ES-I3 (cell line): ENCODE measurements at regions not wholly inside any gene's neighbourhood (a gene's known extent, or its start where the extent isn't known, plus 50 kb on each side); places are given as distances from the start of the nearest gene placed in this dataset.

Experiments used
- H3K36me3 ChIP-seq: 2 replicates; pipeline ENCODE4 v1.6.1; 2013; ENCODE audit warnings: mild to moderate bottlenecking, low read length, control low read depth, moderate library complexity; ENCODE audit not compliant: insufficient read depth
- H3K4me1 ChIP-seq: 2 replicates; pipeline ENCODE4 v1.6.1; 2013; ENCODE audit warnings: mild to moderate bottlenecking, control low read depth, low read length; ENCODE audit not compliant: insufficient read depth
- H3K9ac ChIP-seq: 2 replicates; pipeline ENCODE4 v1.6.1; 2013; ENCODE audit warnings: low read depth, mild to moderate bottlenecking, low read length, moderate library complexity
- H3K9me3 ChIP-seq: 2 replicates; pipeline ENCODE4 v1.6.1; 2013; ENCODE audit warnings: mild to moderate bottlenecking, low read length, moderate library complexity; ENCODE audit not compliant: control insufficient read depth, insufficient read depth

DNA sequence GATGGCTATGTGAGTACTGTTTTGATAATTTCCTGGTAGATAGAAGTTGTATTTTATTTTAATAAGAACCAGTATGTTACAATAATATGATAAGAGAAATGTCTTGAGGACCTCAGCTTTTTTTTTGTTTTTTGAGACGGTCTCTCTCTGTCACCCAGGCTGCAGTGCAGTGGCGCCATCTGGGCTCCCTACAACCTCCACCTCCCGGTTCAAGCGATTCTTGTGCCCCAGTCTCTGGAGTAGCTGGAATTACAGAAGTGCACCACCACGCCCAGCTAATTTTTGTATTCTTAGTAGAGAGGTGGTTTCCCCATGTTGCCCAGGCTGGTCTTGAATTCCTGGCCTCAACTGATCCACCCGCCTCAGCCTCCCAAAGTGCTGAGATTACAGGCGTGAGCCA, 968.1 kb upstream of the ADGRL4 start:
- peaks cover 9% of the 10 kb centered on the region; the same call in 1 of the 2 replicates for H3K4me1 ChIP-seq
- no peak overlapping the region for H3K9ac ChIP-seq
- H3K36me3 ChIP-seq: no peaks in the 10 kb centered on the region
- no peaks in the 10 kb centered on the region for H3K9me3 ChIP-seq

DNA sequence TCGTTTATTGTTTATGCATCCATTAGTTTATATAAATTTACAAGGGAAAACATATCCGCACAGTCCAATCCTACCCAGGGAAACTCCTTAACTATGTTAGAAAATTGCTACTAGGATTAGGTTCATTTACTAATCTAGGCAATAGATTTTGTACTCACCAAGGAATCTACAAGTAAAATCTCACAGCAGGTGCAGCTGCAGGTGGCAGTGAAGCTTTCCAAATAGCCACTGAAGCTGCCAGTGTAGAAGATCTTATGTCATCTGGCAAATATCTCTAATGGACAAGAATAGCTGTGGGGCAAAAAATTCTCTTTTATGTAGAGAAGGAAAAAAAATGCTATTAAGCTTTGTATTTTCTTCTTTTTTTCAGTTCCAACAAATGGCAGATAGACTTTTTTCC, 963.4 kb upstream of the ADGRL4 start:
- H3K9me3 ChIP-seq: no peaks in the 10 kb centered on the region
- H3K9ac ChIP-seq: no peak overlapping the region
- H3K4me1 ChIP-seq: no peaks in the 10 kb centered on the region
- H3K36me3 ChIP-seq: no peaks in the 10 kb centered on the region

DNA sequence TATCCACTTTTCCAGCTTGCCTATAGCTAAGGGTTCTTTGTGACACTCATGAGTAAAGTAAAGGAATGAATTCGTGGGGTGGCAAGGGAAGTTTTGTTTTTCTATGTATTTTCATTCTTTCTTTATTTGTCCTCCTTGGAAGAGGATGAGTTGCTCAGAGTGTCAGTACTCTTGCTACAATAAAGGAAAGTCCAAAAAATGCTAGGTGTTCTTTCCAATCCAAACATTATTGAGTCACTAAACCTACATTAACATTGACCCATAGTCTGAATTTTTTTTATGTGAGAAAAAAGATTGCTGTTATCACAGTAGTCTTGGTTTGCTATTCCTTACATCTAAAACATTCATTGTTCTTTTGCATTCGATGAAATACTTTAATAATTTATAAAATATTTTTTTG, 959.9 kb upstream of the ADGRL4 start:
- no peak overlapping the region for H3K9ac ChIP-seq
- no peaks in the 10 kb centered on the region for H3K36me3 ChIP-seq
- H3K9me3 ChIP-seq: no peaks in the 10 kb centered on the region
- no peaks in the 10 kb centered on the region for H3K4me1 ChIP-seq

DNA sequence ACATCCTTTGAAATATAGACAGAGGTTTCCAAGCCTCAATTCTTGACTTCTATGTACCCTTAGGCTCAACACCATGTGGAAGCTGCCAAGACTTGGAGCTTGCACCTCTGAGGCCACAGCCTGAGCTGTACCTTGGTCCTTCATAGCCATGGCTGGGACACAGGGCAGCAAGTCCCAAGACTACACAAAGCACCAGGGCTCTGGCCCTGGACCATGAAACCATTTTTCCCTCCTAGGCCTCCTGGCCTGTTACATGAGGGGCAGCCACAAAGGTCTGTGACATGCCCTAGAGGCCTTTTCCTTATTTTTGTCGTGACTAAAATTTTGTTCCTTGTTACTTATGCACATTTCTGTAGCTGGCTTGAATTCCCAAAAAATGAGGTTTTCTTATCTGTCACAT, 953.1 kb upstream of the ADGRL4 start:
- H3K4me1 ChIP-seq: no peaks in the 10 kb centered on the region
- H3K36me3 ChIP-seq: no peaks in the 10 kb centered on the region
- no peaks in the 10 kb centered on the region; the same call in 1 of the 2 replicates for H3K9me3 ChIP-seq
- H3K9ac ChIP-seq: no peak overlapping the region

DNA sequence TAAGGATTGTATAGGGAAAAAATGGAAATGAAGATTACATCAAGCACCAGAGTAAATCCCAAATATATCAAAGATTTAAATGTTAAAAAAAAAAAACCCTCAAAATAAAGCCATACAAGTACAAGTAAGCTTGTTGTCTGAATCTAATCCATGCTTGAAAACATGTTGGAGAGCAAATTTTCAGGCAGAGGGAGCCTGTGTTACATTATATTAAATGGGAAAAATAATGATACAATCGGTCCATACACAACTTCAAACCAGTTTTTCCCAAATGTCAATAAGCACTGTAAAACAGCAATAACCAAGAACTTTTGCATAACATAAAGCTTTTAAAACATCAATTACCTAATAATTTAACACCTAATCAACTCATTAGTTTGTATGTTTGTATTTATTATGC, 949.4 kb upstream of the ADGRL4 start:
- Histone ChIP-seq H3K9ac (no peak overlapping the region), H3K4me1 (no peaks in the 10 kb centered on the region), H3K9me3 (no peaks in the 10 kb centered on the region; the same call in 1 of the 2 replicates), H3K36me3 (no peaks in the 10 kb centered on the region)

DNA sequence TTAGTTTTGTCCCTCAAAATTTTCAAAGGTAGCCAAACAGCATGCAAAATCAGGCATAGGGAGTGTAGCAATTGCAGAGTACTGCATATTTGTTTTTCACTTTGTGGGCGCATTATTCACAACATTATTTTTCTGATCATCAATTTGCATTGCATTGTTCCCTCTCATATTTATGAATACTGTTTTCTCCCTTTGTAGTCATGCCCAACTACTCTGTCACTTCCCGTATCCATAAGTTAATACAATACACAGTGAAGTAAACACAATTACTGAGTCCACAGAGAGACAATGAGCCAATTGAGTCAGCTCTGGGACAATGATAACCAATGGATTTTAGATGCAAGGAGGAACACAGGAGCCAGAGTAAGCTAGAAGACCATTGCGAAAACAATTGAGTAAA, 944.0 kb upstream of the ADGRL4 start:
- Histone ChIP-seq H3K4me1 (no peaks in the 10 kb centered on the region), H3K9me3 (no peaks in the 10 kb centered on the region; the same call in 1 of the 2 replicates), H3K9ac (no peak overlapping the region), H3K36me3 (no peaks in the 10 kb centered on the region)

DNA sequence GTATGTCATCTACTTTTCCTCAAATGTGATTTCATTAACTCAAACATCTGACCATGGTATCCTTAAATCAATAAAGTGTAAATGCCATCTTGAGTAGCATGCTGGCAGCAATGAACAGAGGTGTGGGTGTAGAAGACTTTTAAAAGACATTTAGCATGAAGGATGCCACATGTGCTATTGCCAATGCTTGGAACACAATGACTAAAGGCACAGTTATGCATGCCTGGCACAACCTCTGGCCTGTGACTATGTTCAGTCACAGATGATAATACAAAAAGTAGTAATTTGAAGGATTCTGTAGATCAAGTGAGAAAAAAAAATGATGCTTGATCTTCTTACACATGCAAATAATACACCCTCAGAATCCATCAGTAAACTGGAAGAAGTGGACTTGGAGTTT, 938.9 kb upstream of the ADGRL4 start:
- no peaks in the 10 kb centered on the region for H3K4me1 ChIP-seq
- no peak overlapping the region for H3K9ac ChIP-seq
- H3K36me3 ChIP-seq: no peaks in the 10 kb centered on the region
- no peaks in the 10 kb centered on the region for H3K9me3 ChIP-seq

DNA sequence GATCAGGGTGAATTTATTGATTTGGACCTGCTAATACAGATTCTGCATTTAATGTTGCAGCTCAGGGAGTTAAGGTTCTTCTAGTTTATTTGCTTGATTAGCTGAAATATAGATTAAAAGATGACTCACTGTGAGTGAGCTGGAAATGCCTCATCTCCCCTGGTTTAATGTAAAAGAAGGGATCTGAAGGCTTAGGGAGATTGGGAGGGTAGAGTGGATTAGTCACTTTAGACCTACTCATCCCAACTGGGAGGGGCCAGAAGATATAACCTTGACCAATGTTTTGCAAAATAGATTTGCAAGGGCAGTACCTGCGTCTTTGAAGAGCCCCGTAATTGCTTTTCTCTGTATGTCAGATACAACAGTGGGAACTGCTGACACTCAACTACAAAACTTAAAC, 922.8 kb upstream of the ADGRL4 start:
- no peaks in the 10 kb centered on the region for H3K36me3 ChIP-seq
- H3K9me3 ChIP-seq: no peaks in the 10 kb centered on the region; the same call in 1 of the 2 replicates
- H3K4me1 ChIP-seq: no peaks in the 10 kb centered on the region
- H3K9ac ChIP-seq: no peak overlapping the region

DNA sequence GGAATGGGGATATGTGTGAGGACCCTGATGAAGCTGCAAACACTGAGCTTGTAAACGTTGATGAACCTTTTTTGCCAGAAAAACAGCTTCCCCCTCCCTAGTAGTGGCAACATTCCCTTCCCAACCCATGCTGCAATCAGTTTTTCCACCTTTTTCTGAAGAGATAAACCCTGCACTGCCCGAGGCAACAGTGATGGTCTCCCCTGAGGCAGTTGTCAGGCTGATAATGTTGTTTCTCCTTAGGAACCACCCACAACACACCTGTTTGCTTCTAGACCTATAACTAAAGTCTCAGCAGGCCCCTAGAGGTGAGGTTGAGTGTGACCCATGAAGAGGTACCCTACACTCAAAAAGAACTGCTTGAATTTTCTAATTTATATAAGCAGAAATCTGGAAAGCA, 922.4 kb upstream of the ADGRL4 start:
- Histone ChIP-seq H3K9me3 (no peaks in the 10 kb centered on the region; the same call in none of the 2 replicates), H3K36me3 (no peaks in the 10 kb centered on the region), H3K4me1 (no peaks in the 10 kb centered on the region), H3K9ac (no peak overlapping the region)

DNA sequence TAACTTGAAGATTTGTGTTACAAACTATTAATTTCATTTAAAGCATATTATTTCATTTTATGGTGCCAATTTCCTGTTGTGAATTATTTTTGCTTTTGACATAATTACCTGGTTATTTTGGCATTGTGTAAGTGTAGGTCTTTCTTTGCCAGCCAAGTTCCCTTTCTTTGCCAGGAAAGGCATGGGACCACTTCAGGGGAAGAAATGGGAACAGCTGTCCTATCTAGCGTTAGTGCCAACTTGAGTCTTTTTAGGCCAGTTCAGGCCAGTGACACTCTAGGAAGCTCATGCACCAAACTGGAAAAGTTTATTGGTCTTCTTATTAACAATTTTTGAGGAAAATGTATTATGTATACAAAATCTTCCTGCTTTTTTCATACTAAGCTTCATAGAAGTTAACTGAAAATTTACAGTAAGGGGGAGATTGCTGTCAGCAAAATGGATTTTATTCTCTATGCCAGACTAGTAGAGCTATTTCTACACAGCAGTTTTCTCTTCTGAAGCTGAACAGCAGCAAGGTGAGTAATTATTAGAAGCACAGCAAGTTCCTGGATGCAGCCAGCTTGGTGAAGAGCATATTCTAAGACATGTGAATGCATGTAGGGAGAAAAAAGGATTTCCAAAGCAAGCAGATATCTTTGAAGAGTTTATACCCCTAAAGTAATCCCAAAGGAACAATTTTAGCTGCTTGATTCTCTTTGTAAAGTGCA, 914.6 kb upstream of the ADGRL4 start:
- no peaks in the 10 kb centered on the region for H3K36me3 ChIP-seq
- H3K4me1 ChIP-seq: no peaks in the 10 kb centered on the region
- H3K9ac ChIP-seq: no peak overlapping the region
- H3K9me3 ChIP-seq: peaks cover 2% of the 10 kb centered on the region; the same call in 1 of the 2 replicates

DNA sequence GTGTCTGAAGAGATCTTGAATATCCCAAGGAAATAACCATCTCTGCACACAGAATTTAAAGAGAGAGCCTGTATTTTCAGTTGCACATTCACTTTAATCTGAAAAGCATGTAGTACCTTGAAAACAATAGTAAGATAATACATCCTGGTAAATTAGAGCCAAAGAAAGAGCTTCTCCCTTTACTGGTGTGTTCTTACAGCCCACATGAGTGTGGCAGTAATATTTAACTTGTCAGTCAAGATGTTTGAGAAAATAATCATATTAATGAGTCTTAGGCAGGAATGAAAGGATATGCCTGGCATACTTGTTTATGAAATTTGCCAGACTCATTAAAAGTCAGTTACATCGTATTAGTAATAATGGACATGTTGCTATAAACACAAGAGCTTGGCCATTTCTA, 908.4 kb upstream of the ADGRL4 start:
- Histone ChIP-seq H3K4me1 (no peaks in the 10 kb centered on the region), H3K36me3 (no peaks in the 10 kb centered on the region), H3K9me3 (no peaks in the 10 kb centered on the region), H3K9ac (no peak overlapping the region)

DNA sequence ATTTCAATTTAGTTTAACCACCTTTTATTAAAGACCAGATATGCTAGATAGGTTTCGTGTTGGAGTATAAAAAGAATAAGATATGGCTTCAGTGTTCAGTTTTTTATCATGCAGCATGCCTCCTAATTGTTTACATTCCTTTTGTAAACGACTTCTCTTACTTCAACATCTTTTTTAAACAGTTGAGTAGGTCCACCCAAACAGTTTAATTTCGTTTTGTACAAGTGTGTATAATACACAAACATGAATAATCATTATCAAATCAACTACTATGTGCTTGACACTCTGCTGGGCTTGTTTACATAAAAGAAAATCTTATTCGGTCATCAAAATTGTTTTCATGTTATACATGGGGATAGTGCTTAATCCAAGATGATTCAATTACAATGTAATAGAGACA, 906.3 kb upstream of the ADGRL4 start:
- Histone ChIP-seq H3K9ac (no peak overlapping the region), H3K4me1 (no peaks in the 10 kb centered on the region), H3K9me3 (no peaks in the 10 kb centered on the region), H3K36me3 (no peaks in the 10 kb centered on the region)

DNA sequence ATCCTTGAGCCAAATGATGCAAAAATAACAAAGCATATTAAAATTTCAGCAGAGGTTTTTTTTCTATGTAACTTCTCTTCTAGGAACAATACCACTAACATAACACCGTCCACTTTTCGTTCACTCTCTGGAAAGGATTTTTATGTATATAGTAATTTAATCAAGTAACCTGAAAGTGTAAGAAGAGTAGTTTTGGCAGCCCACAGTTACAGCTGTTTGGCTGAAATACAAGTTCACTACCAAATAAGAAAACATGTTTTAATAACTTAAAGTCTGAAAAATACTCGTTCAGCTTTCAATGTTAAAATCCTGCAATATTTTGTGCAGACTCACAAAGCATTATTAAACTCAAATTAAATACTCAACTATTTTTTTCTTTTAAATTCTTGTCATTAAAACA, 896.8 kb upstream of the ADGRL4 start:
- Histone ChIP-seq H3K4me1 (no peaks in the 10 kb centered on the region), H3K9me3 (no peaks in the 10 kb centered on the region), H3K36me3 (no peaks in the 10 kb centered on the region; the same call in 1 of the 2 replicates), H3K9ac (no peak overlapping the region)

DNA sequence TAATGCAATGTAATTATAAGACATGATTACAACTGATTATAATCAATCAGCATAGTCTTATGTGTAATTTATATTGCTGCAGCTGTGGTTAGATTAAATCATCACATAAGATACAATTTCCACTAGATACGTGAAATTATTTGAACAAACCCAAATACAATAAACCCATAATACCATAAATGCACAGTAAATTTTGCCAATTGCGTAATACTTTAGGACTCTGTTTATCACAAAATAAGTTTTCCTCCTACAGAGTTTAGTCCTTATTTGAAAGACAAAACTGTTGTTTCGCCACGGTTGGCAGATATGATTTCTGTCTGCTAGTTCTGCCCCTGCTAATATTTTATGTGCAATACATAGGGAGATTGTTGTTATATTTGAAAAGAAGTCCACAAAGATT, 895.9 kb upstream of the ADGRL4 start:
- Histone ChIP-seq H3K9ac (no peak overlapping the region), H3K36me3 (no peaks in the 10 kb centered on the region; the same call in 1 of the 2 replicates), H3K9me3 (no peaks in the 10 kb centered on the region), H3K4me1 (no peaks in the 10 kb centered on the region)

DNA sequence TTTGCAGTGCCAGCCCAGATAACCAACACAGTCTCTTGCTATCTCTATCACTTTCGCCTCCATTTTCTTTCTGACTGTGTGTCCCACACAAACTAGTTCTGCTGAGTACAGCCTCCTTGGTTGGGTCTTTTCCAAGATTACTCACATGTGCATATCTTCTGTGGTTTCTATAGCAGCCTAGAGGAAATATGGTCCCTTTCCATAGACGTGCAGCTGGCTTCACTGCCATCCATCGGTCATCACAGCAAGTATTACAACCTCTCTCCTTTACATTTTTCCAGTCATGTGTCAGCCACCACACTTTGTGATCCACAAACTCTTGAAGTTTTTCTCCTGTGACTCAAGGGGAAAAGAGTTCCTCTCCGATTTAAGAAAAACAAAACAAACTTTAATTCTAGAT, 893.4 kb upstream of the ADGRL4 start:
- H3K9ac ChIP-seq: no peak overlapping the region
- H3K36me3 ChIP-seq: no peaks in the 10 kb centered on the region; the same call in 1 of the 2 replicates
- no peaks in the 10 kb centered on the region for H3K4me1 ChIP-seq
- no peaks in the 10 kb centered on the region for H3K9me3 ChIP-seq
